Endodermal cell (in vitro differentiated cells): ENCODE measurements at regions not wholly inside any gene's neighbourhood (a gene's known extent, or its start where the extent isn't known, plus 50 kb on each side); places are given as distances from the start of the nearest gene placed in this dataset.
A peak's percentile ranks its signal among the peaks of the same experiment; 100 is the strongest.

Experiments
- DNase-seq: peaks from one replicate; pipeline ENCODE4 v3.0.0-alpha.2; 2017
- H3K27ac ChIP-seq: 2 replicates; pipeline ENCODE4 v1.5.1; 2013; ENCODE audit warnings: mild to moderate bottlenecking, low read depth, low read length, moderate library complexity
- H3K27me3 ChIP-seq: 2 replicates; pipeline ENCODE4 v1.6.1; 2013; ENCODE audit warnings: mild to moderate bottlenecking, low read length, moderate library complexity; ENCODE audit not compliant: insufficient read depth, control insufficient read depth, poor library complexity, severe bottlenecking
- H3K36me3 ChIP-seq: 2 replicates; pipeline ENCODE4 v1.7.0; 2013; ENCODE audit warnings: mild to moderate bottlenecking, low read length, moderate library complexity; ENCODE audit not compliant: control insufficient read depth, insufficient read depth
- H3K4me1 ChIP-seq: one replicate; pipeline ENCODE4 v1.7.0; 2013; ENCODE audit warnings: low read length; ENCODE audit not compliant: control insufficient read depth, insufficient read depth
- H3K4me3 ChIP-seq: 2 replicates; pipeline ENCODE4 v1.5.1; 2013; ENCODE audit warnings: mild to moderate bottlenecking, low read length, moderate library complexity
- H3K9ac ChIP-seq: 2 replicates; pipeline ENCODE4 v1.6.1; 2013; ENCODE audit warnings: mild to moderate bottlenecking, low read length, moderate library complexity; ENCODE audit not compliant: poor library complexity, severe bottlenecking; ENCODE audit errors: extremely low read depth
- H3K9me3 ChIP-seq: 2 replicates; pipeline ENCODE4 v1.6.1; 2013; ENCODE audit warnings: mild to moderate bottlenecking, low read length, moderate library complexity; ENCODE audit not compliant: control insufficient read depth
- H3K27ac Mint-ChIP-seq: 2 replicates; pipeline ENCODE4 v1.8.0; 2020; ENCODE audit warnings: mixed read lengths
- H3K27me3 Mint-ChIP-seq: 2 replicates; pipeline ENCODE4 v1.8.0; 2021; ENCODE audit warnings: mild to moderate bottlenecking, mixed read lengths; ENCODE audit not compliant: insufficient read depth
- H3K36me3 Mint-ChIP-seq: 2 replicates; pipeline ENCODE4 v1.8.0; 2020; ENCODE audit warnings: low read depth, mixed read lengths
- H3K4me1 Mint-ChIP-seq: 2 replicates; pipeline ENCODE4 v1.8.0; 2020; ENCODE audit warnings: mixed read lengths
- H3K4me3 Mint-ChIP-seq: 2 replicates; pipeline ENCODE4 v1.8.0; 2020; ENCODE audit warnings: mild to moderate bottlenecking, moderate library complexity, mixed read lengths
- H3K9me3 Mint-ChIP-seq: 2 replicates; pipeline ENCODE4 v1.8.0; 2020; ENCODE audit warnings: mild to moderate bottlenecking, mixed read lengths
- CTCF ChIP-seq: fragments of 200-600 bp; sonication (generic); conservative IDR thresholded peaks from 2 replicates; pipeline ENCODE4 v1.5.0; 2021; ENCODE audit warnings: antibody characterized with exemption, mild to moderate bottlenecking
- WGBS, 2 experiments: methylation state at CpG; one replicate each; pipeline versions ENCODE4 v1.1.5 to v1.1.7; 2013; ENCODE audit warnings: missing lambda C conversion rate in 2 of 2, mixed read lengths in 1 of 2; ENCODE audit not compliant: insufficient coverage in 1 of 2, insufficient read length in 1 of 2; 5-methylcytosine and 5-hydroxymethylcytosine counted together

DNA sequence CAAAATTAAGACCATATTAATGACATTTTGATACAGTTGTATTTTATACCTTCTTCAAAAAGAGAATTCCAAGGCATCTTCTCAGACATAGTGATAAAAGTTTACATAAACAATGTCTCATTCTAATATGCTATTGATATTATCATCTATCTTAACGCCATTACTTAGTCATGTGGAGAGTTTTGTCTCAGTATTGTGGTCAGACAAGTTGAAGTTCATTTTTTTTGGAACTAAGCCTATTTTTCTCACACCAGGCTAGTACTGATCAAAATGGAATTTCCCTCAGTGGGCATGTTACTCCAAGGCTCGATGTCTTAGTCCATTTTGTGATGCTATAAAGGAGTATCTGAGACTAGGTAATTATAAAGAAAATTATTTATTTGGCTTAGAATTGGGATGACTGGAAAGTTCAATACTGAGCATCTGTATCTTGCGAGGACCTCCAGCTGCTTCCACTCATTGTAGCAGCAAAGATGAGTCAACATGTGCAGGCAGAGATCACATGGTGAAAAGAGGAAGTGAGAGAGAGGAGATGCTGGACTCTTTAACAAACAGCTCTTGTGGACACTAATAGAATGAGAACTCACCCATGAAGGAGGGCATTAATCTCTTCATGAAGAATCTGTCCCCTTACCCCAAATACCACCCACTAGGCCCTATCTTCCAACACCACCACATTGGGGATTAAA is 825.5 kb upstream of the MANEA start:
- Mint-ChIP-seq H3K4me1 (peaks cover 6% of the 10 kb centered on the region), H3K9me3 (peaks cover 5% of the 10 kb centered on the region), H3K27me3 (no peaks in the 10 kb centered on the region), H3K4me3 (no peak overlapping the region), H3K27ac (no peak overlapping the region), H3K36me3 (no peaks in the 10 kb centered on the region)
- Histone ChIP-seq H3K27ac (no peak overlapping the region), H3K4me1 (no peaks in the 10 kb centered on the region), H3K9me3 (no peaks in the 10 kb centered on the region), H3K36me3 (no peaks in the 10 kb centered on the region), H3K27me3 (no peaks in the 10 kb centered on the region), H3K4me3 (no peak overlapping the region), H3K9ac (no peak overlapping the region)
- TF ChIP-seq CTCF: no peak
- WGBS, 2 experiments: 97 to 100% methylated on average over 1 to 2 of the region's 3 CpGs
- no peak for DNase-seq

DNA sequence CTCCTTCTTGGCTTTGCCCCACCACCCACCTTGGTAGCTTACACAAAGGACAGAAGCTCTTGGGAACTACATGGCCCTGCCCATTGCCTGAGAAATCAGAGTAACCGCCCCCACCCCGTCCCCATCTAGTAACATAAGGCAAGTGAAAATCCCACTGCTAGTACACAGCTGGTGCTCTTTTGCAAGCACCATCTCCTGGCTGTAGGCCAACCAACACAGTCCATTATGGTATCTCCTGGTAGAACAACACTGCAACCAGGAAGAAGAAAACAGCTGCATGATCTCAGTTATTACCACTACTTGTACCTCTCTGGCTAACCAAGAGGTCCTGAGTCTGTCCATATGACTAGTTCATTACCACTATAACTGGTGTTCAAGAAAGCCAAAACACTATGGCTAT is 841.1 kb upstream of the MANEA start:
- no peak for DNase-seq
- Mint-ChIP-seq H3K4me3 (no peak overlapping the region), H3K9me3 (no peaks in the 10 kb centered on the region), H3K27me3 (no peaks in the 10 kb centered on the region), H3K4me1 (no peaks in the 10 kb centered on the region), H3K27ac (peak overlapping the region; percentile 13), H3K36me3 (no peaks in the 10 kb centered on the region)
- WGBS, 2 experiments: 94 to 100% methylated on average over 2 of the region's 2 CpGs
- H3K4me3 ChIP-seq: no peak overlapping the region
- no peaks in the 10 kb centered on the region for H3K9me3 ChIP-seq
- H3K4me1 ChIP-seq: no peaks in the 10 kb centered on the region
- H3K9ac ChIP-seq: no peak overlapping the region
- H3K27ac ChIP-seq: no peak overlapping the region
- H3K27me3 ChIP-seq: no peaks in the 10 kb centered on the region
- TF ChIP-seq CTCF: no peak
- H3K36me3 ChIP-seq: no peaks in the 10 kb centered on the region

- Histone ChIP-seq H3K27ac (no peak overlapping the region), H3K4me1 (no peaks in the 10 kb centered on the region), H3K9ac (no peak overlapping the region), H3K27me3 (no peaks in the 10 kb centered on the region), H3K9me3 (no peaks in the 10 kb centered on the region), H3K36me3 (no peaks in the 10 kb centered on the region), H3K4me3 (no peak overlapping the region)
- Mint-ChIP-seq H3K9me3 (no peaks in the 10 kb centered on the region), H3K4me3 (no peak overlapping the region), H3K36me3 (no peaks in the 10 kb centered on the region), H3K27me3 (no peaks in the 10 kb centered on the region), H3K4me1 (no peaks in the 10 kb centered on the region), H3K27ac (no peak overlapping the region)
- no peak for TF ChIP-seq CTCF
- 89 to 95% methylated on average over 4 to 7 of the region's 7 CpGs for WGBS, 2 experiments
- DNase-seq: peak; percentile 47
Measured at GRCh38 chr6:94735270-94735669, 842.1 kb upstream of the MANEA start.
